NCI-H524 treated with DMSO at 0.1 percent for 48 hours (cell line): ENCODE measurements at regions not wholly inside any gene's neighbourhood (a gene's known extent, or its start where the extent isn't known, plus 50 kb on each side); places are given as distances from the start of the nearest gene placed in this dataset.
"Not testable (repeated sequence)": the region's sequence is repeated elsewhere in the genome, so short reads cannot be mapped to it uniquely, and the experiment has no call there.

ENCODE experiments used
- DNase-seq: peaks from one replicate; lab custom pipeline; 2025; lab: John Stamatoyannopoulos, UW

- DNase-seq = no peak
Measured at GRCh38 chr16:66206363-66206762, 160.1 kb upstream of the CDH5 start.

- DNase-seq = no peak
Measured at GRCh38 chr16:66205287-66206231, 160.9 kb upstream of the CDH5 start.

GRCh38 chr16:66204756-66205155, 161.7 kb upstream of the CDH5 start:
- DNase-seq = no peak

DNA sequence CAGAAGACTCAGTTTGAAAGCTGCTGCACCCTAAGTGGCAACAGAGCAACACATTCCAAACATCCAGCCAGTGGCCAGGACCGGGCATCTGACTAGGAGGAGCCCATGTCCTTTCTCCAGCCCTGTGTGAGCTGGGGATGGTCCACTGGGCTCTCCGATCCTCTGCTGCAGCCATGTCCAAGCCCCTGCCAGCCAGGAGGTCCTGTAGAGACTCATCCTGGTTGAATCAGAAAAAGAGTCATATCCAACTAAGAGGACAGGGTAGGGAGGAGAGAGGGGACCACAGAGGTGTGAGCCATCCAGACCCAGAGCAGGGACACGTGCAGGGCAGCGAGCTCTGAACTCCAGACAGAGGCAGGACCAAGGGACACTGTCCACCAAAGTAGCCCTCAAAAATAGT, 163.0 kb upstream of the CDH5 start:
- no peak for DNase-seq

- DNase-seq = no peak
Measured at GRCh38 chr16:66199189-66199588, 167.3 kb upstream of the CDH5 start.

DNA sequence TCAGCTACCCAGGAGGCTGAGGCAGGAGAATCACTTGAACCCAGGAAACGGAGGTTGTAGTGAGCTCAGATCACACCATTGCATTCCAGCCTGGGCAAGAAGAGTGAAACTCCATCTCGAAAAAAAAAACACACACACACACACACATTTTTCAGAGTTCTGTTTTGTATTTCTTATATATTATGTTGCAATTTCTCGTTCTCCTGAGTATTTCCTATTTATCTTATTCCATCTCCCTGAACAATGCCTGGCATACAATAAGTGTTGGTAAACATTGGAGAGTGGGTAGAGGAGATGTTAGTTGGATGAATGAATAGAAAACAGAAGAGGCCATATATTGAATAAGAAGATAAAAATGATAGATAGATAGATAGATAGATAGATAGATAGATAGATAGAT, 167.8 kb upstream of the CDH5 start:
- DNase-seq = no peak

GRCh38 chr16:66197668-66198278, 168.7 kb upstream of the CDH5 start:
- no peak for DNase-seq

DNA sequence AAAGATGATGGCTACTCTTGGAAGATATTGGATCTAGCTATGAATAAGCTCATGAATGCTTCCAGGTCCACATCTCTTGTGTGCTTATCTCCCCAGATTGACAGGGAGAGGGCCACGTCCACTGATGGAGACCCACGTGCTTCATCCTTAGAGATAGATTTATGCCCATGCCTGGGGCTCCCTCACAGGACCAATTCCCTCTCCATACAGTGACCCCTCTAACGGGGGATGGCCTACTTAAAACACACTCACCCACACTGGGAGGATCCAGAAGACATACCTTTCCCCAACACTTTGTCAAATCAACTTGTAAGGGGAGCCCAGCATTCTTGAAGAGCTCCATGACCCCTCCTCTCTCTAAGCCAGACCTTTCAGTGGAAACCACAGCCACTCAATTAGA, 169.7 kb upstream of the CDH5 start:
- DNase-seq = no peak

DNA sequence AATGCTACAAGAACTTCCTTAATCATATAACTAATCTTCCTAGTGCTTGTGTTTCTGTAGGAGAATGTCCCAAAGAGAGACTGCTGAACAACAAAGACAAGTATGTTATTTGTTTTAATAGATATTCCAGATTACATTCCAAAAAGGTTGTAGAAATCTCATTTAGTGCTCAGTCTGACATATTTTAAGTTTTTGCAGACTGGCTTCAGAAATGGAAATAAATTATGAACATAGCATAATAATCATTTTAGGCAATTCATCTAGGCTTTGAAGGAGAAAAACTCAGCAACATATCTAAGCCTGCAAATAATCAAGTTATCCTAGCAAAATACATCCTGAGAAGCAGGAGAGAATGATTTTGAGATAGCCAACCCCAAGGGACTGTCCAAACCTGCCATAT, 171.6 kb upstream of the CDH5 start:
- DNase-seq = no peak

GRCh38 chr16:66193543-66194229, 172.8 kb upstream of the CDH5 start:
- DNase-seq = no peak

DNA sequence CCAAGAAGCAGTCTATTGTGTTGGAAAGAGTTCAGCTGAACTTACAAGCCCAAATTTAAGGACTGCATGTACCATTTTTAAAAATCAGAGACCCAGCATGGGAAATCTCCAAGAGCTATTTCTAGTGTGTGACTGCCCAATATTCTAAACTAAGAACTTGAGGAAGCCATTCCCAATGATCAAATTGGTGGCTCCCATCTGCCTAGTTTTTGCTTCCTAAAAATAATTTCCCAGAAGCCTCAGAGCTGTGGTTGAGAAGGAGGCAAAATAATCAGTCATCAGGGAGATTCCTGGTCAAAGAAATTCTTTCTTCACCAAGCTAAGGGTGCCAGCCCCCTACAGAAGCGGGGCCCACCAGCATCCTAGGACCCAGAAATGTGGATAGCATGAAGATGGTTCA, 176.1 kb upstream of the CDH5 start:
- DNase-seq = no peak

- no peak for DNase-seq
Measured at GRCh38 chr16:66189951-66190350, 176.5 kb upstream of the CDH5 start.

DNA sequence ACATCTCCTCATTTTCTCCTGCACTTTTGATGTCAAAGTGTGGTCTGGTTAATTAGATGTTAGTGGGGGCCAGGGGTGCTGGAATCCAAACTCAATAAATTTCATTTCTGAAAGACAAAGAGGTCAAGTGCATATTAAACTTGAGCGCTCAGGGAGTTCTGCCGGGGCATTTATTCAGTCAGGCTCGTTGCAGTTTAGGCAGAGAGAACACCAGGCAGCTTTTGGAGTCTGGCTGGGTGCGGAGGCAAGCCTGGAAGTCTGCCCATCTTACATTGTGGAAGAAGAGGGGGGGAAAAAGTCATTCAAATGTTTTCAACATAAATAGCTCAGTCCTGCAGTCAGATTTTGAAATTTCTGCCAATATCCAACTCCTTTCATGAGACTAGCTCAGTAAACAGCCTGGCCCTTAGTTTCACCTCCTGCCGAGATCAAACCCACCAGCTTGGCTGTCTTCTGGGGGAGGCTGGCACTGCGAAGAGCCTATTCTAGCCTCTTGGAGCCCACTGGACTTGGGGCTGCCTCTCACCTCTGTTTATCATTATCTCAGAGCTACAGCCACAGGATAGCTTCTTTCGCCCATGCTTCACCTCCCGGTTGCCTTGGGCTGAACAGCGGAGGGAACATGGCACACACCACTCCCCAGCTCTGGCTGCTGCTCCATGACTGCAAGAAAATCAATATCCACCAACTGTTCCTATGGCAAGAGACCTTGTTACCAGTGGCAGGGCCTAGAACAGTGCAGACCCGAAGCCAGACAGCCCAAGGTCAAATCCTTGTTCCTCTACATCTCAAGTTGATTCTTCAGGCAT, 177.4 kb upstream of the CDH5 start:
- no peak for DNase-seq

- DNase-seq = no peak
Measured at GRCh38 chr16:66186251-66186785, 180.2 kb upstream of the CDH5 start.

GRCh38 chr16:66182592-66182991, 183.9 kb upstream of the CDH5 start:
- no peak for DNase-seq

DNA sequence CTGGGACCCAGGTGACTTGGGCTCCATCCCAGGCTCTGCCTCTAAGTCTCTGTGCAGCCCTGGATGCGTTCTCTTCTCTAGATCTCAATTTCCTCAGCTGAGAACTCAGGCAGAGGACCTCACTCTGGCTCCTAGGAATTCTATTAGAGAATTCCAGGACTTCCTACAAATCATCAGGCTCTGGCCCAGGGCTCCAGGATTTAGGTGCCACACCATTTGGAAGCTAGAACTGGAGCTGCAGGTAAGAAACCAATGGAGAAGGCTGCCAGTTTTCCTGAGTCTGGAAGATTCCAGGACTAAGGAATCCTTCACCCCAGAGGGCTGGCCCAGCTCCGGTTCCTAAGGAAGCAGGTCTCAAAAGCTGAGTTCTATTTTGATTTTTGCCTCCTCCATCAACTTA, 189.8 kb upstream of the CDH5 start:
- DNase-seq = no peak

GRCh38 chr16:66176111-66176510, 190.4 kb upstream of the CDH5 start:
- DNase-seq = no peak

DNA sequence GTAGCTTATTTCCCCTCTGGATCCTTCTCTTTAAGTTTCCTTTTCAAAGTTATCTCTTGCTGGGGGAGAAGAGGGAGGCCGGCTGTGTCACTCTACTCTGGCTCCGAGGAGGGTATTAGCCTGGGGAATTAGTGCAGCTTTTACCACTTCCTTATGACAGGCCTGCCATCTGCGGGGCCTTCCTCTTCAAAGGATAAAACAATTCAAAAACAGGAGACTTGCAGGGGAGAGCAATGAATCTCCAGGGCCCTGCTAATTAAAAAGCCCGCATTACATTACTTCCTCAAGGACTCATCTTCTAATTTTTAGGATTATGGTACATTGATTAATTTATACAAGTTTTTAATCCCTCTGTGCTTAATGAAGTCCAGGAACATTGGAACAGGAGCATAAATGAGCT, 190.9 kb upstream of the CDH5 start:
- DNase-seq = peak; percentile 80

DNA sequence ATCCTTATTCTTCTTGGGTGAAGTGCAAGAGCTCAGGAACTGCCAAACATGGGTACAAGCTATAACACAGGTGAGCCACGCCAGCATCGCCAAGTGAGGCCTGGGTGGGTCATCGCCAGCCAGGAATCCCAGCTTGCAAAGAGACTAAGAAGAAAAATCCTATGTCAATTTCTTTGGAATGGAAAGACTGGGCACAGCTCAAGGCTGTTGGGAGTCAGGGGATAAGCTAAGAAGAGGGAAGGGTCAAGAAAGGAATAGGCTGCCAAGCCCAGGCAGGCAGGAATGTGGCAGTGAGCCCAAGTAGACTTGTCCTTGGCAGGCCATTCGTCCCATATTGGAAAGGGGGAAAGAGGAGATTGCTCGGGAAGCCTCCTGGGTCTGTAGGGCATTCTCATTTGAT, 191.4 kb upstream of the CDH5 start:
- no peak for DNase-seq

DNA sequence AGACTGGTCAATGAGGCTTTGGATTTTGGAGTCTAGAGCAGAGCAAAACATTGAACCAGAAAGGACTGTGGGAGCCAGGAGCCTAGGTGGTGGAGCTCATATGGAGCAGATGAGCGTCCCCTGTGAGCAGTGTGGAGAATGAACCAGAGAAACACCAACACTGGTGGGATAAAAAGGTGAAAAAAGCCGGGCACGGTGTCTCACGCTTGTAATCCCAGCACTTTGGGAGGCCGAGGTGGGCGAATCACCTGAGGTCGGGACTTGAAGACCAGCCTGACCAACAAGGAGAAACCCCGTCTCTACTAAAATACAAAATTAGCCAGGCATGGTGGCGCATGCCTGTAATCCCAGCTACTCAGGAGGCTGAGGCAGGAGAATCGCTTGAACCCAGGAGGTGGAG, 192.7 kb upstream of the CDH5 start:
- DNase-seq = not testable (repeated sequence)

DNA sequence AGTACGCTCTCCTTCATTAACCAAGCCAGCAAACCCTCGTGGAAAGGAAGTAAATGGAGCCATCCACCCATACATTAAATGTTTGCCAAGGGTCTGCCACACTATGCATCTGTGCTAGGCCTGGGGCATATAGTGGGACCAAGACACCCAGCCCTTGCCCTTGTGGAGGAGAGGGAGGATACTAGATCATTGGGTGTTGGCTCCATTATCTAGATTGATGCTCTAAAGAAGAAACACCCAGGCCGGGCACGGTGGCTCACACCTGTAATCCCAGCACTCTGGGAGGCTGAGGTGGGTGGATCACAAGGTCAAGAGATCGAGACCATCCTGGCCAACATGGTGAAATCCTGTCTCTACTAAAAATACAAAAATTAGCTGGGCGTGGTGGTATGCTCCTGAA, 193.3 kb upstream of the CDH5 start:
- DNase-seq = not testable (repeated sequence)

DNA sequence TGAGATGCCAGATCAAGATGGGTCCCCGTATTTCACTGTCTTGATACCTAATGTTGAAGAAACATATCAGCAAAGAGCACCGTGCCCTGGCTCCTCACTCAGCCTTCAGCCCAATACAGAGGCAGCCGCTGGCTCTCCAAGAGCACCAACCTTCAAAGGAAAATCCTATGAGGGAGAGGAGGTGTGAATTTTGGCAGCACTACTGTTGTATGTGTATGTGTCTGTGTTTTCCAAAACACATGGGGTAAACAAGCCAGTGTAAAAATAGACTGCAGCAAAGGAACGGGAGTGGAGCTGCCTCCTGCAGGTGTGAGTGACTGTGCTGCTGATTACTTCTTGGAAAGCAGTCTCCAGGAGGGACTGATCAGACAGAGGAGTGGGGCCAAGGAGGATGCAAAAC, 194.0 kb upstream of the CDH5 start:
- no peak for DNase-seq
